Gastrocnemius medialis (tissue), 4 donors: ENCODE measurements at regions not wholly inside any gene's neighbourhood (a gene's known extent, or its start where the extent isn't known, plus 50 kb on each side); places are given as distances from the start of the nearest gene placed in this dataset.

Source experiments
- ATAC-seq, 2 donors: fragments of 150-250 bp; one replicate each; pipeline ENCODE4 v1.9.1; 2016
- DNase-seq, 2 donors: peaks; one replicate each; pipeline ENCODE4 v3.0.0-alpha.2; 2019
- H3K27ac ChIP-seq, 4 donors: fragments of 200-600 bp; sonication (generic); 1 replicate in 1 of 4; 2 replicates in 3 of 4; pipeline ENCODE4 v1.5.1; 2016 to 2018; ENCODE audit warnings: mild to moderate bottlenecking in 2 of 4, moderate library complexity in 1 of 4
- H3K27me3 ChIP-seq, 3 donors: fragments of 200-600 bp; sonication (generic) in 2 of 3; 1 replicate in 1 of 3; 2 replicates in 2 of 3; pipeline versions ENCODE4 v1.5.1 to v1.6.0; 2016 to 2019; ENCODE audit warnings: mild to moderate bottlenecking in 1 of 3, moderate library complexity in 1 of 3
- H3K36me3 ChIP-seq, 2 donors: fragments of 200-600 bp; sonication (generic) in 1 of 2; one replicate each; pipeline ENCODE4 v1.5.1; 2017 to 2018
- H3K4me1 ChIP-seq, 2 donors: fragments of 200-600 bp; sonication (generic) in 1 of 2; one replicate each; pipeline ENCODE4 v1.5.1; 2016 to 2017; ENCODE audit warnings: mild to moderate bottlenecking in 2 of 2
- H3K4me3 ChIP-seq, 4 donors: fragments of 200-600 bp; sonication (generic) in 3 of 4; 1 replicate in 1 of 4; 2 replicates in 3 of 4; pipeline ENCODE4 v1.5.1; 2016 to 2019; ENCODE audit warnings: mild to moderate bottlenecking in 2 of 4
- H3K9me3 ChIP-seq, 3 donors: fragments of 200-600 bp; sonication (generic) in 2 of 3; 1 replicate in 1 of 3; 2 replicates in 2 of 3; pipeline ENCODE4 v1.5.1; 2016 to 2019
- POLR2A ChIP-seq, 2 donors: fragments of 450-650 bp; IDR thresholded peaks; one replicate each; pipeline ENCODE4 v1.6.1; 2017; ENCODE audit warnings: antibody characterized with exemption in 2 of 2, mild to moderate bottlenecking in 2 of 2, moderate library complexity in 2 of 2
- in situ Hi-C, 4 donors: fragments of 200-750 bp; cut with MboI; loops; one replicate each; pipeline versions ENCODE4 v1.15.0 to v1.8.0; 2017; ENCODE audit warnings: low sequenced_read_pairs in 4 of 4
- intact Hi-C: fragments of 100-400 bp; cut with DNase I; formaldehyde crosslinking; loops from one replicate; pipeline ENCODE4 v1.15.1; 2023; ENCODE audit warnings: low total_unique reads
- TF ChIP-seq, protein P1 (sequence below), 5 experiments: fragments of 450-650 bp in 3 of 5; fragments of 200-600 bp in 2 of 5; sonication (generic) in 2 of 5; IDR thresholded peaks in 4 of 5; conservative IDR thresholded peaks in 1 of 5; 1 replicate in 4 of 5; 2 replicates in 1 of 5; pipeline ENCODE4 v1.5.1; 2016 to 2019; ENCODE audit warnings: antibody characterized with exemption in 5 of 5, mild to moderate bottlenecking in 3 of 5, moderate library complexity in 3 of 5

DNA sequence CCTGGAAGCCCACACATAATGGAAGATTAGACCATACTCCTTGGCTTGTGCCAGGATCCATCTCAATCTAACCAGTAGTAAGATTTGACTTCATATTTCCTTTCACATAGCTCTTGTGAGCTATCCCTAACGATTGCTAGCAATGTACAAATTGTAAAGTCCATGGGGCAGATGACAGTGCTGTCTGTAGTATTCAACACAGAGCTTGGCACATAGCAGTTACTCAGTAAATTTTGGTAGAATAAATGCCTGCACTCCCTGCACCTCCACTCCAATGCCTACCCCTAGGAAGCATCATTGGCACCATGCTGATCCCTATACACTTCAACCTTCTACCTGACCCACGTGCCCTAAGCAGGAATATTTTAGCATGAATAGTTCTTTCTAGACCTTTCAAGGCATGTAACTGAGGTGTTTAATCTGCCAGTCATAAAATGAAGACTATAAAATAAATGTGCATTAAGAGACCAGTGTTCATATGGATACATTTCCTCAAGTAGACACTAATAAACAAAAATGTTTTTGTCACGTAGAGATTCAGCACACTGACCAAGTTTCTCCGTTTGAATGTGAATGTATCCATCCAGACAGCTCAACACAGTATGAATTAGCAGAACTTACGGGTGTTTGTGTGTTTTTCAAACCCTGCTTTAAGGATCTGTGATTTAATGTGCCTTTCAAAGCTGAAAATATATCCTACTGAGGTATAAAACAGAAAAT is 98.8 kb downstream of the BMP4 start:
- ATAC-seq: no peak

DNA sequence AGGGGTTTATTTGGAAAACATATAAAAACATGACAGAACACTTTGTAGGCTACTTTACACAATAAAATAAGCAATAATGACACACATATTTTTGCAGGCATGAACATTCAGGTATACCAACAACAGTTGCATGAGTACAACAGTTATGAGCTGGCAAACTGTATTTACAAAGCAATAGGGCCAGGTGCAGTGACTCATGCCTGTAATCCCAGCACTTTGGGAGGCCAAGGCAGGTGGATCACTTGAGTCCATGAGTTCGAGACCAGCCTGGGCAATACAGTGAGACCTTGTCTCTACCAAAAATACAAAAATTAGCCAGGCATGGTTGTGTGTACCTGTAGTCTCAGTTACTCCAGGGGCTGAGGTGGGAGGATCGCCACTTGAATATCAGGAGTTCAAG is 101.1 kb downstream of the BMP4 start:
- Histone ChIP-seq H3K4me3 (no peak overlapping the region), H3K27ac (no peak overlapping the region), H3K36me3 (no peaks in the 10 kb centered on the region), H3K9me3 (no peaks in the 10 kb centered on the region), H3K27me3 (no peaks in the 10 kb centered on the region), H3K4me1 (no peaks in the 10 kb centered on the region)
- DNase-seq (no peak), ATAC-seq (no peak)
- in situ Hi-C loops (no loop called here), intact Hi-C loops (no loop called here)
- TF ChIP-seq, protein P1, sequence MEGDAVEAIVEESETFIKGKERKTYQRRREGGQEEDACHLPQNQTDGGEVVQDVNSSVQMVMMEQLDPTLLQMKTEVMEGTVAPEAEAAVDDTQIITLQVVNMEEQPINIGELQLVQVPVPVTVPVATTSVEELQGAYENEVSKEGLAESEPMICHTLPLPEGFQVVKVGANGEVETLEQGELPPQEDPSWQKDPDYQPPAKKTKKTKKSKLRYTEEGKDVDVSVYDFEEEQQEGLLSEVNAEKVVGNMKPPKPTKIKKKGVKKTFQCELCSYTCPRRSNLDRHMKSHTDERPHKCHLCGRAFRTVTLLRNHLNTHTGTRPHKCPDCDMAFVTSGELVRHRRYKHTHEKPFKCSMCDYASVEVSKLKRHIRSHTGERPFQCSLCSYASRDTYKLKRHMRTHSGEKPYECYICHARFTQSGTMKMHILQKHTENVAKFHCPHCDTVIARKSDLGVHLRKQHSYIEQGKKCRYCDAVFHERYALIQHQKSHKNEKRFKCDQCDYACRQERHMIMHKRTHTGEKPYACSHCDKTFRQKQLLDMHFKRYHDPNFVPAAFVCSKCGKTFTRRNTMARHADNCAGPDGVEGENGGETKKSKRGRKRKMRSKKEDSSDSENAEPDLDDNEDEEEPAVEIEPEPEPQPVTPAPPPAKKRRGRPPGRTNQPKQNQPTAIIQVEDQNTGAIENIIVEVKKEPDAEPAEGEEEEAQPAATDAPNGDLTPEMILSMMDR (IDR thresholded peaks at IDR 0.05 in 4 of 5, conservative IDR thresholded peaks at IDR 0.05 in 1 of 5): no peak
- no peak for TF ChIP-seq POLR2A (IDR thresholded peaks at IDR 0.05)

More for the DNA sequence above, 98.8 kb downstream of the BMP4 start:
- TF ChIP-seq, protein P1 (IDR thresholded peaks at IDR 0.05 in 4 of 5, conservative IDR thresholded peaks at IDR 0.05 in 1 of 5): no peak
- TF ChIP-seq POLR2A (IDR thresholded peaks at IDR 0.05): no peak
- no peaks in the 10 kb centered on the region for H3K9me3 ChIP-seq
- DNase-seq: no peak
- in situ Hi-C loops: no loop called here
- no peaks in the 10 kb centered on the region for H3K27me3 ChIP-seq
- H3K27ac ChIP-seq: no peak overlapping the region
- no peaks in the 10 kb centered on the region for H3K4me1 ChIP-seq
- intact Hi-C loops: no loop called here
- no peaks in the 10 kb centered on the region for H3K36me3 ChIP-seq
- no peak overlapping the region for H3K4me3 ChIP-seq

DNA sequence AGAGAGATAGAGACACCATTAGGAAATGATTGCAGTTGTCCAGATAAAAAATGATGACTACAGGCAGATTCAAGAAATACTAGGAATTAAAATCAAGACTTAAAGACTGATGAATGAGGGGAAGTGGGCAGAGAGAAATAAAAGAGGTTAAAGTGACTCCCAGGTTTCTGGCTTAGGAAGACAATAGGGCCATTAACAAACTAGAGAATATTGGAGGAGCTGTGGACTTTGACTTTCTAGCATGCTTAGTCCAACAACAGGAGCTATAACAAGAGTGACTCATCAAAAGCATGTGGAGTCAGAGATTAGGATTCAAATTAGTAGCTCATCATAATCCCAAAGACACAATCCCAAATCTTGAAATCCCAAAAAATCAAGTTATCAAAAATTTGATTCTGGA is 101.5 kb downstream of the BMP4 start:
- no peak for DNase-seq
- intact Hi-C loops (no loop called here), in situ Hi-C loops (no loop called here)
- Histone ChIP-seq H3K27ac (no peak overlapping the region), H3K4me1 (no peaks in the 10 kb centered on the region), H3K27me3 (no peaks in the 10 kb centered on the region), H3K9me3 (no peaks in the 10 kb centered on the region), H3K36me3 (no peaks in the 10 kb centered on the region), H3K4me3 (no peak overlapping the region)
- no peak for ATAC-seq
- TF ChIP-seq, protein P1 (IDR thresholded peaks at IDR 0.05 in 4 of 5, conservative IDR thresholded peaks at IDR 0.05 in 1 of 5): no peak
- no peak for TF ChIP-seq POLR2A (IDR thresholded peaks at IDR 0.05)

DNA sequence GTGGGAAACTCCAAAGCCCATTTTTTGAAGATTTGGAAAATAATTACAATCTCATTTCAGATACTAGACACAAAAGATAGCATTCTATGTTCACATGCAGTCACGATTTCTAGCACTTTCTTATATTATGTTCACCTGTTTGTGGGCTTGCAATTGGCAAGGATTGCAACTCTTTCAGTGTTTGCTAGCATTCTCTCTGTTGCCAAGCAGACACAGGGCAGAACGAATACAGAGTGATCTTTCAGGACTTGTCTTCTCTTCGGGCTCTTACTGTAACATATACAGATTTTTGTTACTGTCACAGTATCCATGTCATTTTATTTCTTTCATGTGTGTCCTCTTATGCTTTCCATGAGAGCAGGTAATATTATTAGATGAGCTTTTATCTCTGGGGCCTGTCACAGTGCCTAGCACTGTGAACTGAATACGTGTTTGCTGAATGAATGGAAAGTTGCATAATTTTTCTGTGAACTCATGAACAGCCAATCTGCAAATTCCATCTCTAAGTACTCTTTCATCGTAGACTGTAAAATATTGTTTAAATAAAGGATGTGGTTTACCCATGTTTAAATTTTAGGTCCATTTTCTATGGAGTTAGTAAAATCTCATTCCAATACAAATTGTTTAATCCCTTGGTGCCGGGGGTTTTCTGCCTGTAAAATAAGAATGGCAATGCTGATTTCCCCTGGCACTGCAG is 105.1 kb downstream of the BMP4 start:
- TF ChIP-seq, protein P1 (IDR thresholded peaks at IDR 0.05 in 4 of 5, conservative IDR thresholded peaks at IDR 0.05 in 1 of 5): no peak
- no peak for TF ChIP-seq POLR2A (IDR thresholded peaks at IDR 0.05)
- H3K4me3 ChIP-seq: no peak overlapping the region
- intact Hi-C loops (no loop called here), in situ Hi-C loops (no loop called here)
- DNase-seq (no peak), ATAC-seq (no peak)
- H3K4me1 ChIP-seq: no peaks in the 10 kb centered on the region
- no peaks in the 10 kb centered on the region for H3K27me3 ChIP-seq
- no peaks in the 10 kb centered on the region for H3K9me3 ChIP-seq
- no peak overlapping the region for H3K27ac ChIP-seq
- no peaks in the 10 kb centered on the region for H3K36me3 ChIP-seq
